GM23248 (cell line): ENCODE measurements at regions not wholly inside any gene's neighbourhood (a gene's known extent, or its start where the extent isn't known, plus 50 kb on each side); places are given as distances from the start of the nearest gene placed in this dataset.

Experiments
- DNase-seq: peaks from one replicate; pipeline ENCODE4 v3.0.0-alpha.2; 2015
- H2AFZ ChIP-seq: fragments of 200-600 bp; sonication (generic); 2 replicates; pipeline ENCODE4 v1.6.1; 2016; ENCODE audit warnings: antibody characterized with exemption
- H3F3A ChIP-seq: fragments of 200-600 bp; sonication (generic); 2 replicates; pipeline ENCODE4 v1.6.1; 2016; ENCODE audit warnings: mild to moderate bottlenecking, antibody characterized with exemption, mixed run types; ENCODE audit not compliant: insufficient read depth
- H3K27ac ChIP-seq: fragments of 200-600 bp; sonication (generic); 2 replicates; pipeline ENCODE4 v1.5.1; 2016; ENCODE audit warnings: mild to moderate bottlenecking
- H3K27me3 ChIP-seq: fragments of 200-600 bp; sonication (generic); replicated peaks from 2 replicates; pipeline ENCODE4 v1.6.1; 2016; ENCODE audit warnings: mild to moderate bottlenecking; ENCODE audit not compliant: insufficient read depth
- H3K36me3 ChIP-seq: fragments of 200-600 bp; sonication (generic); 2 replicates; pipeline ENCODE4 v1.6.1; 2016; ENCODE audit warnings: low read depth, mild to moderate bottlenecking
- H3K4me1 ChIP-seq: fragments of 200-600 bp; sonication (generic); 2 replicates; pipeline ENCODE4 v1.6.1; 2016; ENCODE audit warnings: mild to moderate bottlenecking; ENCODE audit not compliant: insufficient read depth
- H3K4me2 ChIP-seq: fragments of 200-600 bp; sonication (generic); one replicate; pipeline ENCODE4 v1.6.1; 2016; ENCODE audit warnings: mild to moderate bottlenecking; ENCODE audit not compliant: unreplicated experiment
- H3K4me3 ChIP-seq: fragments of 200-600 bp; sonication (generic); 2 replicates; pipeline ENCODE4 v1.5.1; 2016; ENCODE audit warnings: mild to moderate bottlenecking
- H3K79me2 ChIP-seq: fragments of 200-600 bp; sonication (generic); 2 replicates; pipeline ENCODE4 v1.6.1; 2016; ENCODE audit warnings: mild to moderate bottlenecking; ENCODE audit not compliant: insufficient read depth
- H3K9ac ChIP-seq: fragments of 200-600 bp; sonication (generic); 2 replicates; pipeline ENCODE4 v1.6.1; 2016; ENCODE audit warnings: mild to moderate bottlenecking
- H3K9me2 ChIP-seq: fragments of 200-600 bp; sonication (generic); 2 replicates; pipeline ENCODE4 v1.6.1; 2016; ENCODE audit warnings: mixed run types, mild to moderate bottlenecking, moderate library complexity; ENCODE audit not compliant: insufficient read depth
- H3K9me3 ChIP-seq: fragments of 200-600 bp; sonication (generic); one replicate; pipeline ENCODE4 v1.6.1; 2017; ENCODE audit warnings: low read depth
- H4K20me1 ChIP-seq: fragments of 200-600 bp; sonication (generic); 2 replicates; pipeline ENCODE4 v1.6.0; 2016; ENCODE audit not compliant: insufficient read depth
- EZH2 ChIP-seq: fragments of 200-600 bp; sonication (generic); IDR thresholded peaks from 2 replicates; pipeline ENCODE4 v1.6.1; 2018; ENCODE audit warnings: antibody characterized with exemption, mild to moderate bottlenecking; ENCODE audit not compliant: insufficient read depth, poor library complexity, severe bottlenecking
- EZH2phosphoT487 ChIP-seq: fragments of 200-600 bp; sonication (generic); IDR thresholded peaks from 2 replicates; pipeline ENCODE4 v1.6.1; 2018; ENCODE audit warnings: antibody characterized with exemption, moderate library complexity, mild to moderate bottlenecking, low read depth; ENCODE audit not compliant: insufficient read depth
- WGBS, 2 experiments: methylation state at CpG; one replicate each; pipeline ENCODE4 v1.1.6; 2015 to 2017; ENCODE audit warnings: low lambda C conversion rate in 2 of 2, low coverage in 1 of 2; ENCODE audit errors: missing lambda C conversion rate in 2 of 2; 5-methylcytosine and 5-hydroxymethylcytosine counted together
- in situ Hi-C: fragments of 300-500 bp; cut with MboI; formaldehyde crosslinking; loops from 2 replicates; pipeline ENCODE4 v1.15.0; 2020

DNA sequence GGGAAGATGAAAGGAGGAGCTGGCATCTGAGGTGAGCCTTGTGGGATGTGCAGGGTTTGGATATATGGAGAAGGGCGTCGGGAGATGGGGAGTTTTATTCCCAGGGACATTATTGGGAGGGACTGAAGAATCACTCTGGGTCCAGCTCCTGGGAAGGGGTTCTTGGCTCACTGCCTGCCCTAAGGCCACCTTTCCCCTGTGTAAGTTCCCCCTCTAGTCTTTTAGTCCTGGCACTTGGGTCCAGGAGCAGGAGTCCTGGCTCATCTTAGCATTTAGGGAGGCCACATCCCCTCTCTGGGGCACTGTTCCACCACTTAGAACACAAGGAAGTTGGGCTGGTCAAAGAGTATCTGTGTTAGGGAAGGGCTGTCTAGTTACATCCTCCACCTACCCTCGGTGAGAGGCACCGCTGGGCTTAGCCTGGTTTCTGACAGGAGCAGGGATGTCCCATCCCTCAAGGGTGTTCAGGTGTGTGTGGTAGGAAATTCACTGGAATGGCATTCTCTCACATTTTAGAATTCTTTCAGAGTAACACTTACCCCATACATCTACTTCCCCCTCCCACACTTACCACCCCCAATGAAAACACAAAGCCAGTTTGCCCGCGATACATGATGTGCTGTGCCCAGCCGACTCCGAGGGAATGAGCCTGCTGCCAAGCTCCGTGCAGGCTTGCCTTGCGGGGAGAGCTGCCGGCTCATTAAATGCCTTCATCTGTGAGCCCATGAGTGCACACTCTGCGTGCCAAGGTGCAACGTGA lies 86.7 kb downstream of the FAM43A start:
- TF ChIP-seq EZH2 (no peak), EZH2phosphoT487 (no peak)
- Histone ChIP-seq H3K27ac (no peak overlapping the region), H3K9me3 (no peaks in the 10 kb centered on the region), H3K79me2 (no peaks in the 10 kb centered on the region), H3K36me3 (no peaks in the 10 kb centered on the region), H3K4me2 (peak overlapping the region; percentile 54), H4K20me1 (no peaks in the 10 kb centered on the region), H3K27me3 (0 out of 2 replicates have a peak, but pooled peaks cover under 1% of the 10 kb centered on the region), H3K4me3 (peak overlapping the region; percentile 3; the same call in 1 of the 2 replicates), H3K4me1 (peaks cover 25% of the 10 kb centered on the region), H3K9me2 (no peaks in the 10 kb centered on the region), H3F3A (peaks cover 8% of the 10 kb centered on the region; the same call in 1 of the 2 replicates), H3K9ac (no peak overlapping the region), H2AFZ (no peak overlapping the region)
- 29 to 31% methylated on average over 13 of the region's 13 CpGs for WGBS, 2 experiments
- peak; percentile 45 for DNase-seq
- in situ Hi-C loops, result no loop called here

- TF ChIP-seq EZH2 (no peak), EZH2phosphoT487 (no peak)
- H3K27me3 ChIP-seq, result 0 out of 2 replicates have a peak, but pooled peaks cover 4% of the 10 kb centered on the region
These were observed 87.5 kb downstream of the FAM43A start for GRCh38 chr3:194773216-194773615.

GRCh38 chr3:194773771-194774455 lies 88.2 kb downstream of the FAM43A start:
- no peaks in the 10 kb centered on the region for H3K9me2 ChIP-seq
- H3K9ac ChIP-seq, result no peak overlapping the region
- TF ChIP-seq EZH2 (no peak), EZH2phosphoT487 (no peak)
- peaks cover 8% of the 10 kb centered on the region; the same call in 1 of the 2 replicates for H3F3A ChIP-seq
- H3K9me3 ChIP-seq, result no peaks in the 10 kb centered on the region
- H3K4me1 ChIP-seq, result peaks cover 25% of the 10 kb centered on the region
- no peak overlapping the region for H3K4me3 ChIP-seq
- DNase-seq, result peak; percentile 72
- no peaks in the 10 kb centered on the region for H3K36me3 ChIP-seq
- in situ Hi-C loops, result no loop called here
- peak overlapping the region; percentile 47 for H3K27ac ChIP-seq
- 11% methylated on average over 5 of the region's 5 CpGs for WGBS, 2 experiments
- no peak overlapping the region for H3K4me2 ChIP-seq
- no peak overlapping the region for H2AFZ ChIP-seq
- H3K79me2 ChIP-seq, result no peaks in the 10 kb centered on the region
- 0 out of 2 replicates have a peak, but pooled peaks cover 4% of the 10 kb centered on the region for H3K27me3 ChIP-seq
- no peaks in the 10 kb centered on the region for H4K20me1 ChIP-seq

More at GRCh38 chr3:194773216-194773615, 87.5 kb downstream of the FAM43A start:
- peak; percentile 84 for DNase-seq
- Histone ChIP-seq H3K9me2 (no peaks in the 10 kb centered on the region), H3K4me3 (peak overlapping the region; percentile 3; the same call in 1 of the 2 replicates), H3K9ac (0 out of 2 replicates have a peak overlapping the region, but pooled peaks have one; percentile 26), H3K4me1 (peaks cover 25% of the 10 kb centered on the region), H3F3A (peaks cover 8% of the 10 kb centered on the region; the same call in 1 of the 2 replicates), H4K20me1 (no peaks in the 10 kb centered on the region), H3K4me2 (peak overlapping the region; percentile 54), H3K27ac (peak overlapping the region; percentile 47; the same call in 1 of the 2 replicates), H3K9me3 (no peaks in the 10 kb centered on the region), H2AFZ (0 out of 2 replicates have a peak overlapping the region, but pooled peaks have one; percentile 6), H3K36me3 (no peaks in the 10 kb centered on the region), H3K79me2 (no peaks in the 10 kb centered on the region)
- in situ Hi-C loops, result no loop called here
- WGBS, 2 experiments, result 1 to 2% methylated on average over 5 of the region's 5 CpGs

- Histone ChIP-seq H3K4me2 (no peak overlapping the region), H2AFZ (no peak overlapping the region), H3K9me2 (no peaks in the 10 kb centered on the region), H4K20me1 (no peaks in the 10 kb centered on the region), H3K4me3 (no peak overlapping the region), H3K36me3 (no peaks in the 10 kb centered on the region), H3K9me3 (no peaks in the 10 kb centered on the region), H3F3A (peaks cover 8% of the 10 kb centered on the region; the same call in 1 of the 2 replicates), H3K27ac (no peak overlapping the region), H3K4me1 (peaks cover 31% of the 10 kb centered on the region), H3K9ac (no peak overlapping the region), H3K79me2 (no peaks in the 10 kb centered on the region), H3K27me3 (0 out of 2 replicates have a peak, but pooled peaks cover 4% of the 10 kb centered on the region)
- DNase-seq, result no peak
- in situ Hi-C loops, result no loop called here
- TF ChIP-seq EZH2 (no peak), EZH2phosphoT487 (no peak)
- 47 to 51% methylated on average over 3 of the region's 3 CpGs for WGBS, 2 experiments
These were observed 89.6 kb downstream of the FAM43A start for GRCh38 chr3:194775266-194775665.
